GM21528 (cell line): ENCODE measurements at regions not wholly inside any gene's neighbourhood (a gene's known extent, or its start where the extent isn't known, plus 50 kb on each side); places are given as distances from the start of the nearest gene placed in this dataset.
"Not testable (repeated sequence)": the region's sequence is repeated elsewhere in the genome, so short reads cannot be mapped to it uniquely, and the experiment has no call there.

Source experiments
- ATAC-seq: cut with Tn5 transposase; IDR thresholded peaks from one replicate; pipeline ENCODE4 v1.9.1; 2021; ENCODE audit warnings: mild to moderate bottlenecking, moderate library complexity; ENCODE audit not compliant: unreplicated experiment, low FRiP score

DNA sequence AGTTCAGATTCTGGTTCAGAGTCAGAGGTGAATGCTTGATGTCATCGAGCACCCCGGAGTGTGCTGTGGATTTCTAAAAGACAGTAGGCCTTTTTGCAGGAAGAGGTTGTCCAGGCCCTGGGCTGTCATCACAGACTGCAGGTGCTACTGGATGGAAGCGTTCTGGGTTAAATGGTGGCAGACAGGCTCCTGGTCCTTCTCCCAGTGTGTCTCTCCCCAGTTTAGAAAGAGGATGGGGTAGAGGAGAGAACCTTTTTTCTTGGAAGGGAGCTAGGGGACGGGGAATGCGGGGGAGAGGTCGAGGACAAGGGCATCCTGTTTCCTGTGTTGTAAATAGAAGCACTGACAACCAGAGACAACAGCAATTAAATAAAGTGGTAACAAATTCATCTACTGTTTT is 102.3 kb upstream of the NUDT6 start:
- ATAC-seq = no peak

DNA sequence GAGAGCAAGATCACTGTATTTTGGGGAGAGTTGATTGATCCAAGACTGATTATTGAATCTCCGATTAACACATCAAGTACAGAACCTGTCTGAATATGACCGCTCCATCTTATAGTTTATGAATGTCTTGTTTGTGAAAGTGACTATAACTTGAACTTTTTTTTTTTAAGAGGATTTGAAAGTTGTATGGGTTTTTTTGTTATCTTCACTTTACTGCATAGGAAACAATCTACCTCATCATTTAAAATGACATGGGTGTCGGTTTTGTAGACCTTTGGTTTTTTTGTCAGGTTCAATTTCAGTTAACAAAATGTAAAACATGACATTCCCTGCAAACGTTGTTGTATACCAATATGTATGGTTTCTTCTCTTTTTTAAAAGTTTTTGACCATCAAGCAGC is 103.0 kb upstream of the NUDT6 start:
- no peak for ATAC-seq

DNA sequence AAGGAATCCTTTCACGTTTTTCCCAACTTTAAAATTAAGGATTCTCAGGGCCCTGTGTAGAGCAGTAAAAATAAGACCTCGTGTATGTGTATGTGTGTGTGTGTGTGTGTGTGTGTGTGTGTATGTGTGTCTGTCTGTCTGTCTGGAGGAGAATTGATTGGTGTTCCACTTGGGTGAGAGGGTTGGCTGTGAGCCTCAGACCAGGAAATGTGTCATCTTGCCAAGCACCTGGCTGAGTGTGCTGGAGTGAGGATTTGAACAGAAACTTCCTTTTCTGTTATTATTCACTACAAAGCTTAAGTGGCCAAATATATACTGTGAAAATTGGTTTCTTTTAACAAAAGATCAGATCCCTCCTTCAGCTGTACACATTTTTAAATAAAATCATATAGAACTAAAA is 103.6 kb upstream of the NUDT6 start:
- ATAC-seq = not testable (repeated sequence)

DNA sequence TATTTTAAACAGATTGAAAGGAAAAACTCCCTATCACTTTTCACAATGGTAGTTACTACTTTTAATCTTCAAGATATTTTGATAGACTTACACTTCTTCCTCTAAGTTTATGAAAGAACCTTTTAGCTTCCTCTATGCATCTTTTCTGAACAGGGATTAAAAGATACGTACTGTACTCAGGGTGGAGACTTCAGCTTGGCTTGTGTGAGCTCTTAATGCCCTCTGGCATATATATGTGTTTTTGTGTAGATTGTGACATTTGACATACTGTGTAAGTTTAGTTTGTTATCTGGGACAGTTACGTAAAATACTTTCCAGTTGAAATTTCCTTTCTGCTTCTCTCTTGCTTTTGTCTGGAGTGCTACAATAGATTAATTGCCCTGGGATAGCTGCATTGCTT is 109.3 kb upstream of the NUDT6 start:
- no peak for ATAC-seq

DNA sequence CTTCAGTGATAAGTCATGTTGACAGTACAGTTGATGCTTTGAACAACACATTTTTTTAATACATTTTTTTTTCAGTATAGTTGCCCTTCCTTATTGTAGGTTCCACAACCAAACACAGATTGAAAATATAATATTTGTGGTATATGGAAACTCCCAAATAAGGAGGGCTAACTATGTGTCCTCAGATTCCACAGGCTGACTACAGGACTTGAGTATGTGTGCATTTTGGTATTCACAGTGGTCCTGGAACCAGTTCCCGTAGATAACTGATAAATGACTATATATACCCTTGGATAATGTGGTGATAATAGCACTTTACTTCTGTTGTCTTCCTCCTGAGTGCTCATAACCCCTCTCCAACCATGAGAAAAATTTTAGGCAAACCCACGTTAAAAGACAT is 111.6 kb upstream of the NUDT6 start:
- ATAC-seq = no peak

GRCh38 chr4:123035239-123035638 is 112.8 kb upstream of the NUDT6 start:
- ATAC-seq = no peak

DNA sequence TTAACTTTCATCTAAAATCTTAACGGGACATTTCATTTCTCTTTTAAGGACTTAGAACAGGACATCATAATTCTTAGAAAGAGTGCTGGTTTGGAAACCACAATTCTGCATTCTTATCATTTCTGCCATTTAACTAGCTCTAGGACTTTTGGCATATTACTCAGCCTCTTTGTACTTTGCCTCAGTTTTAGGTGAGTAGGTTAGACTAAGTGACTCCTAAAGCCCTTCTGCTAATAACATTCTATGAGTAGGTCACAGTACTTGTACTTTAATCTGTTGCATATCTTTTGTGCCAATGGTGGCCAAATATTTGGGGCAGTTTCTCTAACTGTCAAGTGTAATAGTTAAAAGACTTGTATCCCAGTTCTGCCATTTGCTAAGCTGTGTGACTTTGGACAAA is 115.4 kb upstream of the NUDT6 start:
- ATAC-seq = no peak

- no peak for ATAC-seq
Observed at GRCh38 chr4:123042095-123042494, 119.7 kb upstream of the NUDT6 start.

GRCh38 chr4:123043013-123043412 is 120.6 kb upstream of the NUDT6 start:
- ATAC-seq = no peak

- ATAC-seq = no peak
Observed at GRCh38 chr4:123043793-123044425, 121.5 kb upstream of the NUDT6 start.

GRCh38 chr4:123046096-123046495 is 123.7 kb upstream of the NUDT6 start:
- no peak for ATAC-seq

DNA sequence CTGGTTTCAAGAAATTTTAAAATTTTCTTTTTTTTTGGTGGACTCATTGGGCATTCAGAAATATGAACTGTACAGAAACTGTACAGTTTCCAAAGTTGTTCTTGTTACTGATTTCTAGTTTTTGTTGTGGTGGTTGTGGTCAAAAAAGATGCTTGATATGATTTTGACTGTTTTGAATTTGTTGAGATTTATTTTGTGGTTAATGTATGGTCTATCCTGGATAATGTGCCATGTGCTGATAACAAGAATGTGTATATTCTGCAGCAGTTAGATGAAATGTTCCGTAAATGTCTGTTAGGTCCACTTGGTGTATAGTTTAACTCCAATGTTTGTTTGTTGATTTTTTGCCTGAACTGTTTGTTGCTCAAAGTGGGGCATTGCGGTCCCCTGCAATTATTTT is 127.6 kb upstream of the NUDT6 start:
- no peak for ATAC-seq

GRCh38 chr4:123052007-123052406 is 129.6 kb upstream of the NUDT6 start:
- no peak for ATAC-seq

- ATAC-seq = no peak
Observed at GRCh38 chr4:123055943-123056342, 133.5 kb upstream of the NUDT6 start.

- no peak for ATAC-seq
Observed at GRCh38 chr4:123060039-123060770, 137.8 kb upstream of the NUDT6 start.

GRCh38 chr4:123064390-123064789 is 142.0 kb upstream of the NUDT6 start:
- no peak for ATAC-seq

GRCh38 chr4:123068081-123068480 is 145.7 kb upstream of the NUDT6 start:
- ATAC-seq = no peak

- no peak for ATAC-seq
Observed at GRCh38 chr4:123072060-123072459, 149.7 kb upstream of the NUDT6 start.

GRCh38 chr4:123073650-123074049 is 151.3 kb upstream of the NUDT6 start:
- no peak for ATAC-seq

DNA sequence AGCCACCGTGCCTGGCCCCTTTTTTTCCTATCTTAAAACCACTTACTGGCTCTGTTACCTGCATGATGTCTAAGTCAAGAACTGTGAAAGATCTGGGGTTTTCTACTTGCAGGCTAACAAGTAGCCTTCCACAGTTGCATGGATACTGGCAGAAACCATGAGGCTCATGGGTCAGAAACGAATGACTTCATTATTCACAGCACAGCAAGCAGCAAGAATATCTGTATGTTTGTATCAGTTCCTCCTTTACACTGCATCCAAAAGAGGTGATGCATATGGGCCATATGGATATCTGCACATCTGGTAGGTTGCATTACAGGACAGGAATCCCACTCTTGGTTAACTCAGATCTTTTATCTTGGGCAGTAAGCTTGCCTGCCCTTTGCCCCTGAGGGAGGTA is 154.9 kb upstream of the NUDT6 start:
- ATAC-seq = no peak

DNA sequence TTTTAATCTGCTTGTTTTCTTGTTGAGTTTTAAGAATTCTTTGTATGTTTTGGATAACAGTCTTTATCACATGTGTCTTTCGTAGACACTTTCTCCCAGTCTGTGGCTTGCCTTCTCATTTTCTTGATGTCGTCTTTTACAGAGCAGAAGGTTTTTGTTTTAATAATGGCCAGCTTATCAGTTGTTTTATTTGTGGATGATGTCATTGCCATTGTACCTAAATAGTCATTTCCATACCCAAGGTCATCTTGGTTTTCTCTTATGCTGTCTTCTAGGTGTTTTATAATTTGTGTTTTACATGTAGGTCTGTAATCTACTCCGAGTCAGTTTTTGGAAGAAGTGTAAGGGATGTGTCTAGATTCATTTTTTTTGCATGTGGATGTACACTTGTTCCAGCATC is 159.6 kb upstream of the NUDT6 start:
- no peak for ATAC-seq

GRCh38 chr4:123083646-123084045 is 161.2 kb upstream of the NUDT6 start:
- no peak for ATAC-seq
